ENCODE measurements at regions not wholly inside any gene's neighbourhood (a gene's known extent, or its start where the extent isn't known, plus 50 kb on each side); places are given as distances from the start of the nearest gene placed in this dataset.
"Not testable (repeated sequence)": the region's sequence is repeated elsewhere in the genome, so short reads cannot be mapped to it uniquely, and the experiment has no call there.

- TF ChIP-seq ZFX (IDR thresholded peaks at IDR 0.05): no peak
- no peak for TF ChIP-seq CTCF (conservative IDR thresholded peaks at IDR 0.05)
- H3K27ac ChIP-seq: no peak overlapping the region
These were observed 1310.1 kb downstream of the ADGRL3 start for GRCh38 chr4:62510228-62510627.

GRCh38 chr4:62500296-62500695, 1300.2 kb downstream of the ADGRL3 start:
- TF ChIP-seq CTCF (conservative IDR thresholded peaks at IDR 0.05): no peak
- no peak for TF ChIP-seq ZFX (IDR thresholded peaks at IDR 0.05)

GRCh38 chr4:62495032-62495431, 1294.9 kb downstream of the ADGRL3 start:
- TF ChIP-seq ZFX (IDR thresholded peaks at IDR 0.05) (no peak), CTCF (conservative IDR thresholded peaks at IDR 0.05) (no peak)
- H3K27ac ChIP-seq: no peak overlapping the region

More at GRCh38 chr4:62500296-62500695, 1300.2 kb downstream of the ADGRL3 start:
- H3K27ac ChIP-seq: no peak overlapping the region

- not testable (repeated sequence) for H3K27ac ChIP-seq
These were observed 1291.6 kb downstream of the ADGRL3 start for GRCh38 chr4:62491756-62492155.

GRCh38 chr4:62490635-62491034, 1290.5 kb downstream of the ADGRL3 start:
- H3K27ac ChIP-seq: no peak overlapping the region
- TF ChIP-seq CTCF (conservative IDR thresholded peaks at IDR 0.05) (no peak), ZFX (IDR thresholded peaks at IDR 0.05) (no peak)

GRCh38 chr4:62487016-62487415, 1286.9 kb downstream of the ADGRL3 start:
- TF ChIP-seq CTCF (conservative IDR thresholded peaks at IDR 0.05): no peak
- no peak for TF ChIP-seq ZFX (IDR thresholded peaks at IDR 0.05)
- H3K27ac ChIP-seq: no peak overlapping the region

GRCh38 chr4:62484357-62484756, 1284.2 kb downstream of the ADGRL3 start:
- no peak for TF ChIP-seq ZFX (IDR thresholded peaks at IDR 0.05)
- no peak overlapping the region for H3K27ac ChIP-seq

GRCh38 chr4:62482355-62482754, 1282.2 kb downstream of the ADGRL3 start:
- H3K27ac ChIP-seq: no peak overlapping the region
- TF ChIP-seq ZFX (IDR thresholded peaks at IDR 0.05) (no peak), CTCF (conservative IDR thresholded peaks at IDR 0.05) (no peak)

GRCh38 chr4:62475596-62475995, 1275.5 kb downstream of the ADGRL3 start:
- TF ChIP-seq CTCF (conservative IDR thresholded peaks at IDR 0.05): no peak
- TF ChIP-seq ZFX (IDR thresholded peaks at IDR 0.05): no peak
- H3K27ac ChIP-seq: no peak overlapping the region

All from C4-2B (cell line).